Heart left ventricle (tissue), 13 donors: ENCODE measurements at regions not wholly inside any gene's neighbourhood (a gene's known extent, or its start where the extent isn't known, plus 50 kb on each side); places are given as distances from the start of the nearest gene placed in this dataset.

ENCODE experiments used
- CTCF ChIP-seq, 12 donors: fragments of 200-600 bp; sonication (generic) in 4 of 12; IDR thresholded peaks; one replicate each; pipeline versions ENCODE4 v1.5.0 to v1.8.0; 2018 to 2022; ENCODE audit warnings: antibody characterized with exemption in 12 of 12, mild to moderate bottlenecking in 5 of 12
- POLR2A ChIP-seq, 2 donors: fragments of 450-650 bp; IDR thresholded peaks; one replicate each; pipeline ENCODE4 v1.6.1; 2017; ENCODE audit warnings: antibody characterized with exemption in 2 of 2, mild to moderate bottlenecking in 2 of 2, moderate library complexity in 2 of 2
- donor health status: ischemic (EF 13 %, LVEDD 7.1; RV severe dilation, severe dysfunction).
- donor health status: DM: no; HTN: yes; CAD: no.
- donor health status: DM: no; HTN: no; CAD: no.
- donor health status: ischemic (EF 25% LVEDD 6.9; RV normal size, moderate dysfunction).
- donor health status: ischemic (EF 25% LVEDD 5.7; RV mildly dilated, moderate dysfunction).
- donor health status: ischemic (EF 35%, LVEDD 5.7; RV mildly dilated, moderate dysfunction).
- donor health status: nonischemic (EF 11% LVEDD 7.7; RV severe dilation, severe dysfunction).
- donor health status: DM: yes; HTN: yes; CAD: no.
- donor health status: PGD.
- donor health status: ischemic (EF 29% LVEDD 5.4; RV normal size, mild dysfunction).
- donor health status: nonischemic (EF 23%, LVEDD 6.1; RV moderate dilation, normal function).

- TF ChIP-seq CTCF (IDR thresholded peaks at IDR 0.05) (no peak), POLR2A (IDR thresholded peaks at IDR 0.05) (no peak)
Measured at GRCh38 chr5:4023753-4024335, 428.2 kb downstream of the IRX1 start.
